Upper lobe of left lung (tissue), 4 donors: ENCODE measurements at regions not wholly inside any gene's neighbourhood (a gene's known extent, or its start where the extent isn't known, plus 50 kb on each side); places are given as distances from the start of the nearest gene placed in this dataset.

Experiments
- EP300 ChIP-seq, 4 donors: sonication (generic); formaldehyde crosslinking; IDR thresholded peaks; one replicate each; pipeline ENCODE4 v1.5.1; 2017; ENCODE audit warnings: antibody characterized with exemption in 4 of 4, control low read depth in 2 of 4
- POLR2A ChIP-seq, 4 donors: fragments of 450-650 bp; IDR thresholded peaks; one replicate each; pipeline ENCODE4 v1.5.1; 2016 to 2017; ENCODE audit warnings: antibody characterized with exemption in 4 of 4, mild to moderate bottlenecking in 2 of 4
- POLR2AphosphoS5 ChIP-seq, 2 donors: sonication (generic); formaldehyde crosslinking; IDR thresholded peaks; one replicate each; pipeline ENCODE4 v1.5.1; 2017; ENCODE audit warnings: antibody characterized with exemption in 2 of 2
- TF ChIP-seq, protein P1 (sequence below), 6 experiments: fragments of 450-650 bp in 4 of 6; fragments of 200-600 bp in 2 of 6; sonication (generic) in 2 of 6; IDR thresholded peaks; one replicate each; pipeline ENCODE4 v1.5.1; 2016 to 2019; ENCODE audit warnings: antibody characterized with exemption in 6 of 6

DNA sequence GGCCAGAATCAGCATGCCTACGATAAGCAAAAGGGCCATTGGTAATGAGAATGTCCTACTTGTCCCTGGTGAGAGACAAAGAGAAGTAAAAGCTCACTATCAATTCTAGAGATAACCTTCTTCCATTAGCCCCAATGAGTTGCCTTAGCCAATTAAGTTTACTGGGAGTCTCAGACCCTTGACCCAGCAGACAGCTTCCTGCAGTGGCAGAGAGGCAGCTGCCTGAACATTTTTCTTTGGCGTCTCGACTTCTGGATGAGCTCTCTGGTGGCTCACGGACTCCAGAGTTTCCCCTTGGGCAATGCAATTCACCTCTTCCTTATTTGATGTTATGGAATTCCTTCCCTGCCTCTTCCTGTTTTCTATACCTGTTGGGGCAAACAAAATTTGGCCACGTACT is 1034.4 kb downstream of the NAALADL2 start:
- TF ChIP-seq, protein P1, sequence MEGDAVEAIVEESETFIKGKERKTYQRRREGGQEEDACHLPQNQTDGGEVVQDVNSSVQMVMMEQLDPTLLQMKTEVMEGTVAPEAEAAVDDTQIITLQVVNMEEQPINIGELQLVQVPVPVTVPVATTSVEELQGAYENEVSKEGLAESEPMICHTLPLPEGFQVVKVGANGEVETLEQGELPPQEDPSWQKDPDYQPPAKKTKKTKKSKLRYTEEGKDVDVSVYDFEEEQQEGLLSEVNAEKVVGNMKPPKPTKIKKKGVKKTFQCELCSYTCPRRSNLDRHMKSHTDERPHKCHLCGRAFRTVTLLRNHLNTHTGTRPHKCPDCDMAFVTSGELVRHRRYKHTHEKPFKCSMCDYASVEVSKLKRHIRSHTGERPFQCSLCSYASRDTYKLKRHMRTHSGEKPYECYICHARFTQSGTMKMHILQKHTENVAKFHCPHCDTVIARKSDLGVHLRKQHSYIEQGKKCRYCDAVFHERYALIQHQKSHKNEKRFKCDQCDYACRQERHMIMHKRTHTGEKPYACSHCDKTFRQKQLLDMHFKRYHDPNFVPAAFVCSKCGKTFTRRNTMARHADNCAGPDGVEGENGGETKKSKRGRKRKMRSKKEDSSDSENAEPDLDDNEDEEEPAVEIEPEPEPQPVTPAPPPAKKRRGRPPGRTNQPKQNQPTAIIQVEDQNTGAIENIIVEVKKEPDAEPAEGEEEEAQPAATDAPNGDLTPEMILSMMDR (IDR thresholded peaks at IDR 0.05): no peak
- TF ChIP-seq POLR2A (IDR thresholded peaks at IDR 0.05): no peak
- no peak for TF ChIP-seq EP300 (IDR thresholded peaks at IDR 0.05)
- no peak for TF ChIP-seq POLR2AphosphoS5 (IDR thresholded peaks at IDR 0.05)
